GM12878 (cell line): ENCODE measurements at regions not wholly inside any gene's neighbourhood (a gene's known extent, or its start where the extent isn't known, plus 50 kb on each side); places are given as distances from the start of the nearest gene placed in this dataset.

Experiments used
- ATAC-seq: fragments of 200-7000 bp; cut with Tn5 transposase; 3 replicates; pipeline ENCODE4 v1.9.1; 2020; ENCODE audit warnings: mild to moderate bottlenecking, moderate library complexity
- BruUV-seq: library from RNA; stranded (reverse); fragments of 400-500 nt; replicated peaks from 2 replicates; lab custom pipeline; 2021; lab: Mats Ljungman, UMichigan
- CTCF ChIA-PET: fragments of 300-600 bp; sonication (Branson Sonifier 250); formaldehyde crosslinking; extraction: SDS; loops from one replicate; lab custom pipeline; 2021; ENCODE audit warnings: inconsistent platforms; lab: Yijun Ruan, JAX
- POLR2A ChIA-PET: fragments of 350-600 bp; formaldehyde crosslinking; extraction: SDS; loops from one replicate; lab custom pipeline; 2021; ENCODE audit warnings: inconsistent platforms; lab: Charles Lee
- RAD21 ChIA-PET: fragments of 300-600 bp; sonication (Branson Sonifier 250); formaldehyde crosslinking; loops from one replicate; lab custom pipeline; 2023; ENCODE audit warnings: antibody characterized with exemption; ENCODE audit not compliant: unreplicated experiment; lab: Charles Lee
- SMC1A ChIA-PET: fragments of 300-600 bp; sonication (Branson Sonifier 250); formaldehyde crosslinking; loops from one replicate; lab custom pipeline; 2023; ENCODE audit not compliant: unreplicated experiment, uncharacterized antibody; lab: Charles Lee
- DNase-seq: peaks from one replicate; pipeline ENCODE4 v3.0.0-alpha.2; 2011; ENCODE audit warnings: low read depth, low spot score
- FAIRE-seq: peaks from 3 replicates; lab custom pipeline; 2011; peaks lifted over from hg19 to GRCh38; lab: Jason Lieb, UNC
- H2AFZ ChIP-seq: 2 replicates; pipeline ENCODE4 v1.6.0; 2011; ENCODE audit warnings: low read depth, low read length, control low read depth; ENCODE audit not compliant: control insufficient read depth
- H3K27ac ChIP-seq: 2 replicates; pipeline ENCODE4 v1.5.1; 2011; ENCODE audit warnings: control low read depth; ENCODE audit not compliant: control insufficient read depth, insufficient read depth
- H3K27me3 ChIP-seq, 2 experiments: replicated peaks in 1 of 2; 2 replicates each; pipeline versions ENCODE4 v1.6.0 to v1.6.1; 2011; ENCODE audit warnings: low read length in 1 of 2; ENCODE audit not compliant: control insufficient read depth in 2 of 2, insufficient read depth in 2 of 2
- H3K36me3 ChIP-seq, 2 experiments: 2 replicates each; pipeline ENCODE4 v1.5.1; 2011; ENCODE audit warnings: low read length in 1 of 2; ENCODE audit not compliant: control insufficient read depth in 2 of 2, insufficient read depth in 2 of 2
- H3K4me1 ChIP-seq: 2 replicates; pipeline ENCODE4 v1.6.1; 2011; ENCODE audit warnings: mild to moderate bottlenecking, low read length, moderate library complexity, mixed read lengths; ENCODE audit not compliant: control insufficient read depth, insufficient read depth
- H3K4me2 ChIP-seq: 2 replicates; pipeline ENCODE4 v1.6.0; 2011; ENCODE audit warnings: control low read depth; ENCODE audit not compliant: control insufficient read depth, insufficient read depth
- H3K4me3 ChIP-seq: fragments of 200-600 bp; sonication (generic); 2 replicates; pipeline ENCODE4 v1.5.1; 2016
- H3K79me2 ChIP-seq: 2 replicates; pipeline ENCODE4 v1.6.0; 2011; ENCODE audit warnings: low read length; ENCODE audit not compliant: control insufficient read depth, insufficient read depth
- H3K9ac ChIP-seq: 2 replicates; pipeline ENCODE4 v1.8.0; 2011; ENCODE audit warnings: low read length, control low read depth, mixed read lengths; ENCODE audit not compliant: control insufficient read depth, insufficient read depth
- H3K9me3 ChIP-seq: replicated peaks from 3 replicates; pipeline ENCODE4 v1.5.1; 2011; ENCODE audit warnings: mild to moderate bottlenecking, low read length; ENCODE audit not compliant: control insufficient read depth, insufficient read depth
- H4K20me1 ChIP-seq: 2 replicates; pipeline ENCODE4 v1.6.0; 2011; ENCODE audit not compliant: control insufficient read depth, insufficient read depth
- BCLAF1 ChIP-seq: fragments of 450-650 bp; IDR thresholded peaks from 2 replicates; pipeline ENCODE4 v1.6.1; 2017; ENCODE audit warnings: antibody characterized with exemption, mild to moderate bottlenecking, moderate library complexity
- CEBPZ ChIP-seq: fragments of 150-350 bp; IDR thresholded peaks from 2 replicates; pipeline ENCODE4 v1.6.1; 2016; ENCODE audit warnings: low read depth, low read length
- DPF2 ChIP-seq: fragments of 450-650 bp; IDR thresholded peaks from 2 replicates; pipeline ENCODE4 v1.6.1; 2017; ENCODE audit warnings: mild to moderate bottlenecking
- HDAC2 ChIP-seq: fragments of 200-600 bp; sonication (generic); IDR thresholded peaks from 2 replicates; pipeline ENCODE4 v1.6.1; 2017
- HDGF ChIP-seq: fragments of 450-650 bp; IDR thresholded peaks from 2 replicates; pipeline ENCODE4 v1.6.1; 2016; ENCODE audit warnings: antibody characterized with exemption
- KLF5 ChIP-seq: fragments of 450-650 bp; IDR thresholded peaks from 2 replicates; pipeline ENCODE4 v1.6.1; 2014; ENCODE audit warnings: mild to moderate bottlenecking; ENCODE audit not compliant: partially characterized antibody
- NBN ChIP-seq: fragments of 450-650 bp; IDR thresholded peaks from 2 replicates; pipeline ENCODE4 v1.6.1; 2016
- RELB ChIP-seq: fragments of 450-650 bp; IDR thresholded peaks from 2 replicates; pipeline ENCODE4 v1.6.1; 2017; ENCODE audit warnings: low read depth, mild to moderate bottlenecking, moderate library complexity
- TCF12 ChIP-seq: IDR thresholded peaks from 2 replicates; pipeline ENCODE4 v1.6.1; 2011; ENCODE audit warnings: low read depth, mild to moderate bottlenecking, low read length
- USF1 ChIP-seq: IDR thresholded peaks from 2 replicates; pipeline ENCODE4 v1.6.1; 2011; ENCODE audit warnings: borderline replicate concordance, low read depth, mild to moderate bottlenecking, moderate library complexity, mixed read lengths, low read length; ENCODE audit not compliant: insufficient read depth; ENCODE audit errors: extremely low read length
- WGBS: methylation state at CpG from one replicate; pipeline ENCODE4 v1.1.6; 2016; ENCODE audit warnings: low lambda C conversion rate; ENCODE audit not compliant: insufficient replicate concordance, insufficient coverage; ENCODE audit errors: missing lambda C conversion rate; 5-methylcytosine and 5-hydroxymethylcytosine counted together
- in situ Hi-C: fragments of 300-500 bp; cut with MboI; formaldehyde crosslinking; loops from 9 replicates; pipeline ENCODE4 v1.14.3; 2018; ENCODE audit warnings: mixed read lengths
- intact Hi-C: fragments of 100-400 bp; cut with micrococcal nuclease; formaldehyde crosslinking; loops from one replicate; pipeline ENCODE4 v1.14.2; 2022; ENCODE audit not compliant: unreplicated experiment

- Histone ChIP-seq H3K4me3 (no peak overlapping the region), H2AFZ (no peak overlapping the region), H3K4me2 (no peak overlapping the region), H4K20me1 (no peaks in the 10 kb centered on the region), H3K9me3 (no peaks in the 10 kb centered on the region), H3K27ac (no peak overlapping the region), H3K36me3 (no peaks in the 10 kb centered on the region), H3K27me3 (no peaks in the 10 kb centered on the region)
- ChIA-PET SMC1A (no interaction called here), RAD21 (no interaction called here), CTCF (no interaction called here), POLR2A (interaction anchor here (0.6 kb wide), 1 partner anchor 838 kb away, joined by 3 read pairs; no protein-coding TSS in a partner anchor)
- no TSS peak for BruUV-seq
- in situ Hi-C loops = no loop called here
- no peak for FAIRE-seq
- ATAC-seq = no peak
- WGBS = 0% methylated on average over 1 of the region's 1 CpG
- no peak for DNase-seq
- no peak for TF ChIP-seq HDAC2
- no peak for TF ChIP-seq HDGF
- TF ChIP-seq NBN = no peak
- TF ChIP-seq DPF2 = no peak
- TF ChIP-seq USF1 = no peak
- TF ChIP-seq TCF12 = no peak
- no peak for TF ChIP-seq KLF5
- TF ChIP-seq CEBPZ = no peak
- TF ChIP-seq RELB = no peak
- TF ChIP-seq BCLAF1 = no peak
- TF ChIP-seq, all 136 proteins: peak for 0
- H3K79me2 ChIP-seq = no peaks in the 10 kb centered on the region
- H3K4me1 ChIP-seq = no peaks in the 10 kb centered on the region
- H3K9ac ChIP-seq = no peak overlapping the region
- intact Hi-C loops = no loop called here
These were observed 1649.8 kb downstream of the EFNA5 start for GRCh38 chr5:106020894-106021293.
